Lung microvascular endothelial cell (primary cell): ENCODE measurements at regions not wholly inside any gene's neighbourhood (a gene's known extent, or its start where the extent isn't known, plus 50 kb on each side); places are given as distances from the start of the nearest gene placed in this dataset.

ENCODE experiments used
- DNase-seq, 2 donors: peaks; one replicate each; pipeline versions ENCODE4 v3.0.0 to v3.0.0-alpha.2; 2010; ENCODE audit warnings: low read depth in 2 of 2

DNA sequence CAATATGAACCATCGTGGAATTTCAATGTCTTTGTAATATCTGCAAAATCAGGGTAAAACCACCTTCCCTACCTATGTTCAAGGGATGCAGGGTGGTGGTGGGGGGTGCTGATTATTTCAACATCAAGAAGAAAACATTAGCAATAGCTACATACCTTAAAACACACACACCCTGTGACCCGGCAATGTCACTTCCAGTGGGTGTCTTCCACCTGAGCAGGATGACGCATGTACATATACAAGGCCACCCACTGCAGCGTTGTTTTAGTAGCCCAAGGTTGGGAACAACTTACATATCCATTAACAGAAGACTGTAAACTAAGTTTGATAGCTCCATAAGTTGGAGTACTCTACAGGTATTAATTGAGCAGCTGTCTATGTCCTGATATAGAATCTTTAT is 62.6 kb upstream of the SIRPG start:
- no peak for DNase-seq

- peak in 1 of 2 donors; percentile 8 for DNase-seq
These were observed 61.2 kb upstream of the SIRPG start for GRCh38 chr20:1718604-1719384.

GRCh38 chr20:1712634-1713624 is 55.4 kb upstream of the SIRPG start:
- DNase-seq, result no peak

GRCh38 chr20:1711826-1712601 is 54.4 kb upstream of the SIRPG start:
- no peak for DNase-seq

DNA sequence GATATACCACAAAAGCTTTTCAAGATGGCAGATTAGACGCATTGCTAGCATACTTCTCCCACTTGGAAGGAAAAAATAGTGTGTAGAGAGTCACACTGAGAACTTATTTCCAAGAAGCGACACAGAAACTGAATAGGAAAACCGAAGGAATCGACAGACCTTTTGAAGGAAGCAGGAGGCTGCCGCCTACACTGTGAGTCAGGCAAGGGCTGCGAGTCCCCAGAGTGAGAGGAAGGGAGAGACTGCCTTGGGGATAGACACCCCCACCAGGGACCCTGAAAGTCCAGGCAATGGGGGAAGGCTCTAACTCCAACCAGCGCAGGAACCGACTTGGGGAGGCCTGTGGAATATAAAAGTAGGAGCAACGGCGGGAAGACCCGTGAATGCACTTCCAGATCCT is 53.7 kb upstream of the SIRPG start:
- DNase-seq, result no peak

DNA sequence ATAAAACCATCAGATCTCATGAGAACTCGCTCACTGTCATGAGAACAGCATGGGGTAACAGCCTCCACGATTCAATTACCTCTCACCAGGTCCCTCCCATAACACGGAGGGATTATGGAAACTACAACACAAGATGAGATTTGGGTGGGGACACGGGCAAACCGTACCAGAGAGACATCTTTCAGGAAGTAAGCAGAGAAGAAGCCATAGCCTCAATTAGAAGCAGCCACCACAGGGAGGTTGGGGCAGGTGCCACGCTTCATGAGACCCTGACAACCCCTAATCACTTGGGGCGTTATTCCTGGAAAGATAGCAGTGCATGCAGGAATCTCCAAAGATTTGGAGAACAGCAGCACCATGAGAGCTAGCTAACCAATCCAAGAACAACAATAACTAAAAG is 52.9 kb upstream of the SIRPG start:
- no peak for DNase-seq

GRCh38 chr20:1707588-1708449 is 50.2 kb upstream of the SIRPG start:
- DNase-seq, result no peak
